ENCODE measurements at regions not wholly inside any gene's neighbourhood (a gene's known extent, or its start where the extent isn't known, plus 50 kb on each side); places are given as distances from the start of the nearest gene placed in this dataset.

DNA sequence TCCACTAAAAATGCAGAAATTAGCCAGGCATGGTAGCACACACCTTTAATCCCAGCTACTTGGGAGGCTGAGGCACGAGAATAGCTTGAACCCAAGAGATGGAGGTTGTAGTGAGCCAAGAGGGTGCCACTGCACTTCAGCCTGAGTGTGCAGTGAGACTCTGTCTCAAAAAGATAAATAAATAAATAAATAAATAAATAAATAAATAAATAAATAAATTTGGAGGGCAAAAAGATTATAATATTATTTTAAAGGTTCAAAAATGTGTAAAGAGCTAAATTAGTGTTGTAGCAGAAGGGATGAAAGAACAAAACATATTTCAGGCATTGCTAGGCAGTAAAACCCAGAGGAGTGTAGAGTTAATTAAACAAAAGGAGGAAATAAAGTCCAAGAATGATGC, 1136.4 kb upstream of the CDH2 start:
- TF ChIP-seq ZNF354C (tag by site-specific recombination; IDR thresholded peaks at IDR 0.05; ENCODE audit: borderline replicate concordance, low read depth): no peak
- TF ChIP-seq, protein P1, sequence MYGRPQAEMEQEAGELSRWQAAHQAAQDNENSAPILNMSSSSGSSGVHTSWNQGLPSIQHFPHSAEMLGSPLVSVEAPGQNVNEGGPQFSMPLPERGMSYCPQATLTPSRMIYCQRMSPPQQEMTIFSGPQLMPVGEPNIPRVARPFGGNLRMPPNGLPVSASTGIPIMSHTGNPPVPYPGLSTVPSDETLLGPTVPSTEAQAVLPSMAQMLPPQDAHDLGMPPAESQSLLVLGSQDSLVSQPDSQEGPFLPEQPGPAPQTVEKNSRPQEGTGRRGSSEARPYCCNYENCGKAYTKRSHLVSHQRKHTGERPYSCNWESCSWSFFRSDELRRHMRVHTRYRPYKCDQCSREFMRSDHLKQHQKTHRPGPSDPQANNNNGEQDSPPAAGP (tag by site-specific recombination; IDR thresholded peaks at IDR 0.05): no peak
- TF ChIP-seq, protein P2, sequence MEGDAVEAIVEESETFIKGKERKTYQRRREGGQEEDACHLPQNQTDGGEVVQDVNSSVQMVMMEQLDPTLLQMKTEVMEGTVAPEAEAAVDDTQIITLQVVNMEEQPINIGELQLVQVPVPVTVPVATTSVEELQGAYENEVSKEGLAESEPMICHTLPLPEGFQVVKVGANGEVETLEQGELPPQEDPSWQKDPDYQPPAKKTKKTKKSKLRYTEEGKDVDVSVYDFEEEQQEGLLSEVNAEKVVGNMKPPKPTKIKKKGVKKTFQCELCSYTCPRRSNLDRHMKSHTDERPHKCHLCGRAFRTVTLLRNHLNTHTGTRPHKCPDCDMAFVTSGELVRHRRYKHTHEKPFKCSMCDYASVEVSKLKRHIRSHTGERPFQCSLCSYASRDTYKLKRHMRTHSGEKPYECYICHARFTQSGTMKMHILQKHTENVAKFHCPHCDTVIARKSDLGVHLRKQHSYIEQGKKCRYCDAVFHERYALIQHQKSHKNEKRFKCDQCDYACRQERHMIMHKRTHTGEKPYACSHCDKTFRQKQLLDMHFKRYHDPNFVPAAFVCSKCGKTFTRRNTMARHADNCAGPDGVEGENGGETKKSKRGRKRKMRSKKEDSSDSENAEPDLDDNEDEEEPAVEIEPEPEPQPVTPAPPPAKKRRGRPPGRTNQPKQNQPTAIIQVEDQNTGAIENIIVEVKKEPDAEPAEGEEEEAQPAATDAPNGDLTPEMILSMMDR (tag by site-specific recombination; IDR thresholded peaks at IDR 0.05): no peak
- peak; percentile 73 for TF ChIP-seq ZBTB11 (tag by site-specific recombination; conservative IDR thresholded peaks at IDR 0.05; ENCODE audit: low read depth)
- TF ChIP-seq ZNF175 (tag by site-specific recombination; IDR thresholded peaks at IDR 0.05): no peak
- no peak for TF ChIP-seq HOXC10 (CRISPR knock-in tag; IDR thresholded peaks at IDR 0.05)
- TF ChIP-seq ZBTB49 (tag by site-specific recombination; IDR thresholded peaks at IDR 0.05; ENCODE audit: low read depth): no peak
